H9 (cell line): ENCODE measurements at regions not wholly inside any gene's neighbourhood (a gene's known extent, or its start where the extent isn't known, plus 50 kb on each side); places are given as distances from the start of the nearest gene placed in this dataset.

Experiments used
- DNase-seq: peaks from one replicate; pipeline ENCODE4 v3.0.0-alpha.2; 2017
- H2AFZ ChIP-seq: one replicate; pipeline ENCODE4 v1.6.1; 2013; ENCODE audit warnings: mild to moderate bottlenecking, low read length, control low read depth, moderate library complexity
- H2AK5ac ChIP-seq: 2 replicates; pipeline ENCODE4 v1.6.1; 2013; ENCODE audit warnings: low read length, control low read depth, mixed read lengths; ENCODE audit not compliant: insufficient read length
- H2BK120ac ChIP-seq: one replicate; pipeline ENCODE4 v1.6.1; 2013; ENCODE audit warnings: low read depth, mild to moderate bottlenecking, low read length, control low read depth, inconsistent platforms; ENCODE audit not compliant: poor library complexity, severe bottlenecking
- H2BK12ac ChIP-seq: 2 replicates; pipeline ENCODE4 v1.6.1; 2013; ENCODE audit warnings: low read length, control low read depth, mixed read lengths, low read depth; ENCODE audit not compliant: insufficient read length
- H2BK15ac ChIP-seq: 2 replicates; pipeline ENCODE4 v1.6.1; 2013; ENCODE audit warnings: low read depth, low read length, control low read depth
- H2BK20ac ChIP-seq: one replicate; pipeline ENCODE4 v1.6.1; 2013; ENCODE audit warnings: low read depth, mild to moderate bottlenecking, low read length, control low read depth, inconsistent platforms; ENCODE audit not compliant: poor library complexity, severe bottlenecking
- H2BK5ac ChIP-seq: 2 replicates; pipeline ENCODE4 v1.6.1; 2013; ENCODE audit warnings: low read length, control low read depth, mixed read lengths; ENCODE audit not compliant: insufficient read length
- H3K14ac ChIP-seq: 2 replicates; pipeline ENCODE4 v1.6.1; 2013; ENCODE audit warnings: low read length, control low read depth; ENCODE audit not compliant: insufficient read depth
- H3K18ac ChIP-seq: 2 replicates; pipeline ENCODE4 v1.6.1; 2013; ENCODE audit warnings: low read depth, mild to moderate bottlenecking, mixed read lengths, low read length, control low read depth; ENCODE audit not compliant: insufficient read length
- H3K23ac ChIP-seq: 2 replicates; pipeline ENCODE4 v1.6.1; 2013; ENCODE audit warnings: low read length, control low read depth, mixed read lengths, low read depth; ENCODE audit not compliant: insufficient read length
- H3K23me2 ChIP-seq: 2 replicates; pipeline ENCODE4 v1.6.1; 2013; ENCODE audit warnings: low read depth, mild to moderate bottlenecking, mixed read lengths, low read length, control low read depth; ENCODE audit not compliant: insufficient read length, poor library complexity, severe bottlenecking
- H3K27ac ChIP-seq: 2 replicates; pipeline ENCODE4 v1.5.1; 2013; ENCODE audit warnings: low read length, control low read depth, mixed read lengths, low read depth; ENCODE audit not compliant: insufficient read length
- H3K27me3 ChIP-seq: 2 replicates; pipeline ENCODE4 v1.6.1; 2013; ENCODE audit warnings: low read length, control low read depth, inconsistent platforms; ENCODE audit not compliant: insufficient read depth
- H3K4ac ChIP-seq: 2 replicates; pipeline ENCODE4 v1.6.1; 2013; ENCODE audit warnings: low read depth, mild to moderate bottlenecking, control low read depth, inconsistent platforms, low read length, moderate library complexity
- H3K4me1 ChIP-seq: 2 replicates; pipeline ENCODE4 v1.6.1; 2013; ENCODE audit warnings: low read length, control low read depth, inconsistent platforms; ENCODE audit not compliant: insufficient read depth
- H3K4me2 ChIP-seq: 2 replicates; pipeline ENCODE4 v1.6.1; 2013; ENCODE audit warnings: low read length, control low read depth, mixed read lengths; ENCODE audit not compliant: insufficient read length, insufficient read depth
- H3K56ac ChIP-seq: 2 replicates; pipeline ENCODE4 v1.6.1; 2013; ENCODE audit warnings: low read depth, mild to moderate bottlenecking, mixed read lengths, low read length, control low read depth; ENCODE audit not compliant: insufficient read length
- H3K79me1 ChIP-seq: 2 replicates; pipeline ENCODE4 v1.6.1; 2013; ENCODE audit warnings: low read depth, mild to moderate bottlenecking, moderate library complexity, low read length, control low read depth, inconsistent platforms; ENCODE audit not compliant: insufficient read depth, poor library complexity, severe bottlenecking
- H3K79me2 ChIP-seq: 2 replicates; pipeline ENCODE4 v1.6.1; 2013; ENCODE audit warnings: low read length, control low read depth, inconsistent platforms; ENCODE audit not compliant: insufficient read depth
- H3K9ac ChIP-seq: 2 replicates; pipeline ENCODE4 v1.6.1; 2013; ENCODE audit warnings: low read length, control low read depth, mixed read lengths; ENCODE audit not compliant: insufficient read length; ENCODE audit errors: extremely low read depth
- H3K9me3 ChIP-seq: one replicate; pipeline ENCODE4 v1.6.1; 2013; ENCODE audit warnings: low read depth, low read length, inconsistent platforms; ENCODE audit not compliant: control insufficient read depth
- H3T11ph ChIP-seq: one replicate; pipeline ENCODE4 v1.6.1; 2013; ENCODE audit warnings: mild to moderate bottlenecking, low read length, control low read depth, inconsistent platforms
- H4K20me1 ChIP-seq: one replicate; pipeline ENCODE4 v1.6.1; 2013; ENCODE audit not compliant: control insufficient read depth, insufficient read length, insufficient read depth
- H4K5ac ChIP-seq: 2 replicates; pipeline ENCODE4 v1.6.1; 2013; ENCODE audit warnings: low read depth, mild to moderate bottlenecking, mixed read lengths, low read length, control low read depth; ENCODE audit not compliant: insufficient read length
- H4K8ac ChIP-seq: replicated peaks from 2 replicates; pipeline ENCODE4 v1.6.1; 2013; ENCODE audit warnings: low read length, control low read depth, mixed read lengths, low read depth; ENCODE audit not compliant: insufficient read length
- H4K91ac ChIP-seq: 2 replicates; pipeline ENCODE4 v1.6.1; 2013; ENCODE audit warnings: low read depth, mild to moderate bottlenecking, moderate library complexity, mixed read lengths, low read length, control low read depth; ENCODE audit not compliant: insufficient read length
- H3K27ac Mint-ChIP-seq, 3 experiments: 2 replicates in 2 of 3; 3 replicates in 1 of 3; pipeline ENCODE4 v1.8.0; 2020 to 2021; ENCODE audit warnings: mixed read lengths in 3 of 3, mild to moderate bottlenecking in 1 of 3, moderate library complexity in 1 of 3
- H3K27me3 Mint-ChIP-seq: 2 replicates; pipeline ENCODE4 v1.8.0; 2021; ENCODE audit warnings: low read depth, mild to moderate bottlenecking, moderate library complexity, mixed read lengths
- H3K36me3 Mint-ChIP-seq, 3 experiments: 2 replicates in 2 of 3; 3 replicates in 1 of 3; pipeline ENCODE4 v1.8.0; 2020 to 2021; ENCODE audit warnings: low read depth in 3 of 3, mixed read lengths in 3 of 3; ENCODE audit not compliant: insufficient read depth in 1 of 3
- H3K4me1 Mint-ChIP-seq, 2 experiments: 2 replicates each; pipeline ENCODE4 v1.8.0; 2020; ENCODE audit warnings: mixed read lengths in 2 of 2
- H3K4me3 Mint-ChIP-seq, 2 experiments: 2 replicates in 1 of 2; 3 replicates in 1 of 2; pipeline ENCODE4 v1.8.0; 2020 to 2021; ENCODE audit warnings: mild to moderate bottlenecking in 2 of 2, mixed read lengths in 2 of 2, moderate library complexity in 1 of 2
- H3K9me3 Mint-ChIP-seq, 2 experiments: 2 replicates in 1 of 2; 3 replicates in 1 of 2; pipeline ENCODE4 v1.8.0; 2020; ENCODE audit warnings: mild to moderate bottlenecking in 2 of 2, mixed read lengths in 2 of 2, moderate library complexity in 1 of 2
- CTCF ChIP-seq: fragments of 200-600 bp; sonication (generic); conservative IDR thresholded peaks from 3 replicates; pipeline ENCODE4 v1.8.0; 2021; ENCODE audit warnings: antibody characterized with exemption, mild to moderate bottlenecking
- WGBS: extraction: QIAGEN DNeasy Blood & Tissue Kit; methylation state at CpG from one replicate; pipeline ENCODE4 v1.1.7; 2013; ENCODE audit warnings: missing lambda C conversion rate, low lambda C conversion rate, mixed read lengths; ENCODE audit not compliant: insufficient read length; ENCODE audit errors: extremely low coverage; 5-methylcytosine and 5-hydroxymethylcytosine counted together

- Histone ChIP-seq H2BK12ac (no peak overlapping the region), H2AFZ (no peak overlapping the region), H4K91ac (no peak overlapping the region), H2AK5ac (no peak overlapping the region), H3K27ac (no peak overlapping the region), H4K20me1 (no peaks in the 10 kb centered on the region), H2BK20ac (no peak overlapping the region), H3K4me2 (no peak overlapping the region), H3K27me3 (no peaks in the 10 kb centered on the region), H2BK120ac (no peak overlapping the region), H3T11ph (peak overlapping the region; percentile 43), H3K9ac (no peak overlapping the region), H3K79me1 (no peaks in the 10 kb centered on the region), H2BK15ac (no peak overlapping the region), H3K23me2 (no peaks in the 10 kb centered on the region), H4K8ac (no peak overlapping the region), H3K23ac (no peak overlapping the region), H3K9me3 (no peaks in the 10 kb centered on the region), H2BK5ac (no peak overlapping the region), H3K18ac (no peak overlapping the region), H3K79me2 (no peaks in the 10 kb centered on the region), H3K14ac (no peak overlapping the region), H4K5ac (no peak overlapping the region), H3K4ac (no peak overlapping the region), H3K4me1 (no peaks in the 10 kb centered on the region), H3K56ac (no peak overlapping the region)
- no peak overlapping the region; a peak in 1 of 7 replicates for H3K27ac Mint-ChIP-seq
- H3K36me3 Mint-ChIP-seq, result peaks cover 0 to 7% (median 2%) of the 10 kb centered on the region in 3 experiments; a peak in 1 of 7 replicates
- no peaks in the 10 kb centered on the region for H3K27me3 Mint-ChIP-seq
- H3K9me3 Mint-ChIP-seq, result peaks cover 0 to 7% of the 10 kb centered on the region in 2 experiments; a peak in 3 of 5 replicates
- no peak for TF ChIP-seq CTCF
- no peak for DNase-seq
- no CpG with 5 or more reads among the region's 5 CpGs for WGBS
- H3K4me3 Mint-ChIP-seq, result no peak overlapping the region
- peaks cover 2 to 5% of the 10 kb centered on the region in 2 experiments for H3K4me1 Mint-ChIP-seq
Observed at GRCh38 chr18:43893001-43893637, 615.8 kb upstream of the SYT4 start.
